ENCODE measurements at regions not wholly inside any gene's neighbourhood (a gene's known extent, or its start where the extent isn't known, plus 50 kb on each side); places are given as distances from the start of the nearest gene placed in this dataset.

GRCh38 chr21:24280596-24280995 is 1326.7 kb downstream of the MRPL39 start:
- TF ChIP-seq CTCF (conservative IDR thresholded peaks at IDR 0.05; ENCODE audit: low read length) (no peak), EZH2phosphoT487 (IDR thresholded peaks at IDR 0.05; ENCODE audit: borderline replicate concordance) (no peak)

Data from Loucy (cell line).